GM12878 (cell line): ENCODE measurements at regions not wholly inside any gene's neighbourhood (a gene's known extent, or its start where the extent isn't known, plus 50 kb on each side); places are given as distances from the start of the nearest gene placed in this dataset.
A peak's percentile ranks its signal among the peaks of the same experiment; 100 is the strongest.

Experiments
- ATAC-seq: fragments of 200-7000 bp; cut with Tn5 transposase; 3 replicates; pipeline ENCODE4 v1.9.1; 2020; ENCODE audit warnings: mild to moderate bottlenecking, moderate library complexity
- BruUV-seq: library from RNA; stranded (reverse); fragments of 400-500 nt; replicated peaks from 2 replicates; lab custom pipeline; 2021; lab: Mats Ljungman, UMichigan
- CTCF ChIA-PET: fragments of 300-600 bp; sonication (Branson Sonifier 250); formaldehyde crosslinking; extraction: SDS; loops from one replicate; lab custom pipeline; 2021; ENCODE audit warnings: inconsistent platforms; lab: Yijun Ruan, JAX
- POLR2A ChIA-PET: fragments of 350-600 bp; formaldehyde crosslinking; extraction: SDS; loops from one replicate; lab custom pipeline; 2021; ENCODE audit warnings: inconsistent platforms; lab: Charles Lee
- RAD21 ChIA-PET: fragments of 300-600 bp; sonication (Branson Sonifier 250); formaldehyde crosslinking; loops from one replicate; lab custom pipeline; 2023; ENCODE audit warnings: antibody characterized with exemption; ENCODE audit not compliant: unreplicated experiment; lab: Charles Lee
- SMC1A ChIA-PET: fragments of 300-600 bp; sonication (Branson Sonifier 250); formaldehyde crosslinking; loops from one replicate; lab custom pipeline; 2023; ENCODE audit not compliant: unreplicated experiment, uncharacterized antibody; lab: Charles Lee
- DNase-seq: peaks from one replicate; pipeline ENCODE4 v3.0.0-alpha.2; 2011; ENCODE audit warnings: low read depth, low spot score
- FAIRE-seq: peaks from 3 replicates; lab custom pipeline; 2011; peaks lifted over from hg19 to GRCh38; lab: Jason Lieb, UNC
- H2AFZ ChIP-seq: 2 replicates; pipeline ENCODE4 v1.6.0; 2011; ENCODE audit warnings: low read depth, low read length, control low read depth; ENCODE audit not compliant: control insufficient read depth
- H3K27ac ChIP-seq: 2 replicates; pipeline ENCODE4 v1.5.1; 2011; ENCODE audit warnings: control low read depth; ENCODE audit not compliant: control insufficient read depth, insufficient read depth
- H3K27me3 ChIP-seq, 2 experiments: replicated peaks in 1 of 2; 2 replicates each; pipeline versions ENCODE4 v1.6.0 to v1.6.1; 2011; ENCODE audit warnings: low read length in 1 of 2; ENCODE audit not compliant: control insufficient read depth in 2 of 2, insufficient read depth in 2 of 2
- H3K36me3 ChIP-seq, 2 experiments: 2 replicates each; pipeline ENCODE4 v1.5.1; 2011; ENCODE audit warnings: low read length in 1 of 2; ENCODE audit not compliant: control insufficient read depth in 2 of 2, insufficient read depth in 2 of 2
- H3K4me1 ChIP-seq: 2 replicates; pipeline ENCODE4 v1.6.1; 2011; ENCODE audit warnings: mild to moderate bottlenecking, low read length, moderate library complexity, mixed read lengths; ENCODE audit not compliant: control insufficient read depth, insufficient read depth
- H3K4me2 ChIP-seq: 2 replicates; pipeline ENCODE4 v1.6.0; 2011; ENCODE audit warnings: control low read depth; ENCODE audit not compliant: control insufficient read depth, insufficient read depth
- H3K4me3 ChIP-seq: fragments of 200-600 bp; sonication (generic); 2 replicates; pipeline ENCODE4 v1.5.1; 2016
- H3K79me2 ChIP-seq: 2 replicates; pipeline ENCODE4 v1.6.0; 2011; ENCODE audit warnings: low read length; ENCODE audit not compliant: control insufficient read depth, insufficient read depth
- H3K9ac ChIP-seq: 2 replicates; pipeline ENCODE4 v1.8.0; 2011; ENCODE audit warnings: low read length, control low read depth, mixed read lengths; ENCODE audit not compliant: control insufficient read depth, insufficient read depth
- H3K9me3 ChIP-seq: replicated peaks from 3 replicates; pipeline ENCODE4 v1.5.1; 2011; ENCODE audit warnings: mild to moderate bottlenecking, low read length; ENCODE audit not compliant: control insufficient read depth, insufficient read depth
- H4K20me1 ChIP-seq: 2 replicates; pipeline ENCODE4 v1.6.0; 2011; ENCODE audit not compliant: control insufficient read depth, insufficient read depth
- CHD1 ChIP-seq: IDR thresholded peaks from 2 replicates; pipeline ENCODE4 v1.6.1; 2012; ENCODE audit warnings: low read depth, low read length, improper control_type of control experiment
- NFYB ChIP-seq: IDR thresholded peaks from 2 replicates; pipeline ENCODE4 v1.6.1; 2011; ENCODE audit warnings: low read depth, mild to moderate bottlenecking, low read length, improper control_type of control experiment, moderate library complexity; ENCODE audit not compliant: insufficient read depth
- TARDBP ChIP-seq: IDR thresholded peaks from 2 replicates; pipeline ENCODE4 v1.6.1; 2016; ENCODE audit warnings: borderline replicate concordance
- TCF3 ChIP-seq: IDR thresholded peaks from 2 replicates; pipeline ENCODE4 v1.6.1; 2012; ENCODE audit warnings: low read depth, mild to moderate bottlenecking, low read length, borderline replicate concordance; ENCODE audit not compliant: insufficient read depth
- ZBED1 ChIP-seq: IDR thresholded peaks from 2 replicates; pipeline ENCODE4 v1.6.1; 2016; ENCODE audit warnings: borderline replicate concordance
- ZNF217 ChIP-seq: fragments of 450-650 bp; IDR thresholded peaks from 2 replicates; pipeline ENCODE4 v1.6.1; 2017; ENCODE audit warnings: antibody characterized with exemption, mild to moderate bottlenecking
- WGBS: methylation state at CpG from one replicate; pipeline ENCODE4 v1.1.6; 2016; ENCODE audit warnings: low lambda C conversion rate; ENCODE audit not compliant: insufficient replicate concordance, insufficient coverage; ENCODE audit errors: missing lambda C conversion rate; 5-methylcytosine and 5-hydroxymethylcytosine counted together
- in situ Hi-C: fragments of 300-500 bp; cut with MboI; formaldehyde crosslinking; loops from 9 replicates; pipeline ENCODE4 v1.14.3; 2018; ENCODE audit warnings: mixed read lengths
- intact Hi-C: fragments of 100-400 bp; cut with micrococcal nuclease; formaldehyde crosslinking; loops from one replicate; pipeline ENCODE4 v1.14.2; 2022; ENCODE audit not compliant: unreplicated experiment
- TF ChIP-seq, protein P1 (sequence below): fragments of 150-350 bp; IDR thresholded peaks from 2 replicates; pipeline ENCODE4 v1.6.1; 2016; ENCODE audit warnings: low read depth, low read length
- TF ChIP-seq, protein P2 (sequence below): IDR thresholded peaks from 2 replicates; pipeline ENCODE4 v1.6.1; 2012; ENCODE audit warnings: mild to moderate bottlenecking, low read depth, low read length
- TF ChIP-seq, protein P3 (sequence below): IDR thresholded peaks from 2 replicates; pipeline ENCODE4 v1.6.1; 2011; ENCODE audit warnings: mild to moderate bottlenecking, low read depth, low read length, moderate library complexity; ENCODE audit not compliant: insufficient replicate concordance

DNA sequence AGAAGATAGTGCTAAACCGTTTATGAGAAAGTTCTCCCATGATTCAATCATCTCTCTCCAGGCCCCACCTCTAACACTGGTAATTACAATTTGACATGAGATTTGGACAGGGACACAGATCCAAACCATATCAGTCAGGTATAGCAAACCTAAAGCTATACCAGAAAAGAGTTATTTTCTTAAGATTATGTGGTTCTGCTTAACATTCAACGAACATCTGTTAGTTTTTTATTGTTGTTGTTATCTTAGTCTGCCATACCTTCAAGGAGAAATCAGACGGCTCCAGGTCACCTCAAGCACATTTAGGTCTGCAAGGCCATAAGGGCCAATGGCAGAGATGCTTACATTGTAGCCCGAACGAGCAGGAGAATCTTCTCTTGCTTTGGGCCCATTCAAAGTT is 89.5 kb upstream of the ETV3 start:
- no peaks in the 10 kb centered on the region for H3K79me2 ChIP-seq
- H2AFZ ChIP-seq: no peak overlapping the region
- H3K9me3 ChIP-seq: no peaks in the 10 kb centered on the region; the same call in 2 of the 3 replicates
- no peaks in the 10 kb centered on the region for H3K36me3 ChIP-seq
- H3K27ac ChIP-seq: no peak overlapping the region
- H3K27me3 ChIP-seq: no peaks in the 10 kb centered on the region
- DNase-seq: no peak
- no peaks in the 10 kb centered on the region for H3K4me1 ChIP-seq
- TF ChIP-seq ZBED1: no peak
- TF ChIP-seq NFYB: no peak
- TF ChIP-seq, protein P1, sequence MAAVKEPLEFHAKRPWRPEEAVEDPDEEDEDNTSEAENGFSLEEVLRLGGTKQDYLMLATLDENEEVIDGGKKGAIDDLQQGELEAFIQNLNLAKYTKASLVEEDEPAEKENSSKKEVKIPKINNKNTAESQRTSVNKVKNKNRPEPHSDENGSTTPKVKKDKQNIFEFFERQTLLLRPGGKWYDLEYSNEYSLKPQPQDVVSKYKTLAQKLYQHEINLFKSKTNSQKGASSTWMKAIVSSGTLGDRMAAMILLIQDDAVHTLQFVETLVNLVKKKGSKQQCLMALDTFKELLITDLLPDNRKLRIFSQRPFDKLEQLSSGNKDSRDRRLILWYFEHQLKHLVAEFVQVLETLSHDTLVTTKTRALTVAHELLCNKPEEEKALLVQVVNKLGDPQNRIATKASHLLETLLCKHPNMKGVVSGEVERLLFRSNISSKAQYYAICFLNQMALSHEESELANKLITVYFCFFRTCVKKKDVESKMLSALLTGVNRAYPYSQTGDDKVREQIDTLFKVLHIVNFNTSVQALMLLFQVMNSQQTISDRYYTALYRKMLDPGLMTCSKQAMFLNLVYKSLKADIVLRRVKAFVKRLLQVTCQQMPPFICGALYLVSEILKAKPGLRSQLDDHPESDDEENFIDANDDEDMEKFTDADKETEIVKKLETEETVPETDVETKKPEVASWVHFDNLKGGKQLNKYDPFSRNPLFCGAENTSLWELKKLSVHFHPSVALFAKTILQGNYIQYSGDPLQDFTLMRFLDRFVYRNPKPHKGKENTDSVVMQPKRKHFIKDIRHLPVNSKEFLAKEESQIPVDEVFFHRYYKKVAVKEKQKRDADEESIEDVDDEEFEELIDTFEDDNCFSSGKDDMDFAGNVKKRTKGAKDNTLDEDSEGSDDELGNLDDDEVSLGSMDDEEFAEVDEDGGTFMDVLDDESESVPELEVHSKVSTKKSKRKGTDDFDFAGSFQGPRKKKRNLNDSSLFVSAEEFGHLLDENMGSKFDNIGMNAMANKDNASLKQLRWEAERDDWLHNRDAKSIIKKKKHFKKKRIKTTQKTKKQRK: no peak
- no peak for TF ChIP-seq TARDBP
- TF ChIP-seq ZNF217: no peak
- TF ChIP-seq, protein P2, sequence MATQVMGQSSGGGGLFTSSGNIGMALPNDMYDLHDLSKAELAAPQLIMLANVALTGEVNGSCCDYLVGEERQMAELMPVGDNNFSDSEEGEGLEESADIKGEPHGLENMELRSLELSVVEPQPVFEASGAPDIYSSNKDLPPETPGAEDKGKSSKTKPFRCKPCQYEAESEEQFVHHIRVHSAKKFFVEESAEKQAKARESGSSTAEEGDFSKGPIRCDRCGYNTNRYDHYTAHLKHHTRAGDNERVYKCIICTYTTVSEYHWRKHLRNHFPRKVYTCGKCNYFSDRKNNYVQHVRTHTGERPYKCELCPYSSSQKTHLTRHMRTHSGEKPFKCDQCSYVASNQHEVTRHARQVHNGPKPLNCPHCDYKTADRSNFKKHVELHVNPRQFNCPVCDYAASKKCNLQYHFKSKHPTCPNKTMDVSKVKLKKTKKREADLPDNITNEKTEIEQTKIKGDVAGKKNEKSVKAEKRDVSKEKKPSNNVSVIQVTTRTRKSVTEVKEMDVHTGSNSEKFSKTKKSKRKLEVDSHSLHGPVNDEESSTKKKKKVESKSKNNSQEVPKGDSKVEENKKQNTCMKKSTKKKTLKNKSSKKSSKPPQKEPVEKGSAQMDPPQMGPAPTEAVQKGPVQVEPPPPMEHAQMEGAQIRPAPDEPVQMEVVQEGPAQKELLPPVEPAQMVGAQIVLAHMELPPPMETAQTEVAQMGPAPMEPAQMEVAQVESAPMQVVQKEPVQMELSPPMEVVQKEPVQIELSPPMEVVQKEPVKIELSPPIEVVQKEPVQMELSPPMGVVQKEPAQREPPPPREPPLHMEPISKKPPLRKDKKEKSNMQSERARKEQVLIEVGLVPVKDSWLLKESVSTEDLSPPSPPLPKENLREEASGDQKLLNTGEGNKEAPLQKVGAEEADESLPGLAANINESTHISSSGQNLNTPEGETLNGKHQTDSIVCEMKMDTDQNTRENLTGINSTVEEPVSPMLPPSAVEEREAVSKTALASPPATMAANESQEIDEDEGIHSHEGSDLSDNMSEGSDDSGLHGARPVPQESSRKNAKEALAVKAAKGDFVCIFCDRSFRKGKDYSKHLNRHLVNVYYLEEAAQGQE: no peak
- no peak for TF ChIP-seq CHD1
- TF ChIP-seq, protein P3, sequence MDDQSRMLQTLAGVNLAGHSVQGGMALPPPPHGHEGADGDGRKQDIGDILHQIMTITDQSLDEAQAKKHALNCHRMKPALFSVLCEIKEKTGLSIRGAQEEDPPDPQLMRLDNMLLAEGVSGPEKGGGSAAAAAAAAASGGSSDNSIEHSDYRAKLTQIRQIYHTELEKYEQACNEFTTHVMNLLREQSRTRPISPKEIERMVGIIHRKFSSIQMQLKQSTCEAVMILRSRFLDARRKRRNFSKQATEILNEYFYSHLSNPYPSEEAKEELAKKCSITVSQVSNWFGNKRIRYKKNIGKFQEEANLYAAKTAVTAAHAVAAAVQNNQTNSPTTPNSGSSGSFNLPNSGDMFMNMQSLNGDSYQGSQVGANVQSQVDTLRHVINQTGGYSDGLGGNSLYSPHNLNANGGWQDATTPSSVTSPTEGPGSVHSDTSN: no peak
- TF ChIP-seq TCF3: no peak
- 0% methylated on average over 5 of the region's 5 CpGs for WGBS
- no peaks in the 10 kb centered on the region for H4K20me1 ChIP-seq
- ChIA-PET POLR2A (no interaction called here), RAD21 (no interaction called here), SMC1A (no interaction called here), CTCF (no interaction called here)
- H3K4me2 ChIP-seq: no peak overlapping the region
- H3K9ac ChIP-seq: no peak overlapping the region
- in situ Hi-C loops: no loop called here
- BruUV-seq: no TSS peak
- no peak overlapping the region for H3K4me3 ChIP-seq
- intact Hi-C loops: no loop called here
- FAIRE-seq: peak; percentile 57
- ATAC-seq: no peak
